ENCODE measurements at regions not wholly inside any gene's neighbourhood (a gene's known extent, or its start where the extent isn't known, plus 50 kb on each side); places are given as distances from the start of the nearest gene placed in this dataset.
"Not testable (repeated sequence)": the region's sequence is repeated elsewhere in the genome, so short reads cannot be mapped to it uniquely, and the experiment has no call there.

GRCh38 chr4:148854203-148854602 is 412.0 kb upstream of the NR3C2 start:
- Mint-ChIP-seq H3K9me3 (peaks cover 12% of the 10 kb centered on the region), H3K4me1 (ENCODE audit: low read depth) (no peaks in the 10 kb centered on the region), H3K27ac (no peak overlapping the region), H3K36me3 (no peaks in the 10 kb centered on the region), H3K4me3 (no peak overlapping the region), H3K27me3 (no peaks in the 10 kb centered on the region)
- ChIA-PET POLR2A (no interaction called here), CTCF (no interaction called here)
- intact Hi-C loops (cut with micrococcal nuclease) = no loop called here
- DNase-seq = no peak

- Mint-ChIP-seq H3K9me3 (peaks cover 12% of the 10 kb centered on the region), H3K27ac (no peak overlapping the region), H3K27me3 (no peaks in the 10 kb centered on the region), H3K36me3 (no peaks in the 10 kb centered on the region), H3K4me1 (ENCODE audit: low read depth) (no peaks in the 10 kb centered on the region), H3K4me3 (no peak overlapping the region)
- no peak for DNase-seq
- CTCF ChIA-PET = no interaction called here
- intact Hi-C loops (cut with micrococcal nuclease) = no loop called here
- POLR2A ChIA-PET = no interaction called here
These were observed 410.0 kb upstream of the NR3C2 start for GRCh38 chr4:148852092-148852699.

- POLR2A ChIA-PET = no interaction called here
- no peaks in the 10 kb centered on the region for H3K27me3 Mint-ChIP-seq
These were observed 408.2 kb upstream of the NR3C2 start for GRCh38 chr4:148850257-148850995.

GRCh38 chr4:148849581-148849980 is 407.4 kb upstream of the NR3C2 start:
- DNase-seq = no peak
- ChIA-PET POLR2A (no interaction called here), CTCF (interaction anchor here (0.5 to 0.6 kb wide), 2 partner anchors 225 to 279 kb away, joined by 3 read pairs; no protein-coding TSS in a partner anchor)
- Mint-ChIP-seq H3K4me3 (no peak overlapping the region), H3K4me1 (ENCODE audit: low read depth) (no peaks in the 10 kb centered on the region), H3K27ac (no peak overlapping the region), H3K9me3 (peaks cover 8% of the 10 kb centered on the region), H3K27me3 (no peaks in the 10 kb centered on the region), H3K36me3 (no peaks in the 10 kb centered on the region)
- intact Hi-C loops (cut with micrococcal nuclease) = no loop called here

More at GRCh38 chr4:148850257-148850995, 408.2 kb upstream of the NR3C2 start:
- DNase-seq = no peak
- Mint-ChIP-seq H3K9me3 (peaks cover 10% of the 10 kb centered on the region), H3K27ac (no peak overlapping the region), H3K4me1 (ENCODE audit: low read depth) (no peaks in the 10 kb centered on the region), H3K36me3 (no peaks in the 10 kb centered on the region), H3K4me3 (no peak overlapping the region)
- CTCF ChIA-PET = interaction anchor here (0.5 to 0.6 kb wide), 2 partner anchors 224 to 280 kb away, joined by 3 read pairs; no protein-coding TSS in a partner anchor
- intact Hi-C loops (cut with micrococcal nuclease) = no loop called here

GRCh38 chr4:148847544-148848255 is 405.5 kb upstream of the NR3C2 start:
- Mint-ChIP-seq H3K4me3 (no peak overlapping the region), H3K9me3 (no peaks in the 10 kb centered on the region), H3K36me3 (no peaks in the 10 kb centered on the region), H3K27me3 (peaks cover 5% of the 10 kb centered on the region), H3K4me1 (ENCODE audit: low read depth) (no peaks in the 10 kb centered on the region), H3K27ac (no peak overlapping the region)
- CTCF ChIA-PET = no interaction called here
- no peak for DNase-seq
- POLR2A ChIA-PET = no interaction called here
- intact Hi-C loops (cut with micrococcal nuclease) = no loop called here

GRCh38 chr4:148845609-148846008 is 403.4 kb upstream of the NR3C2 start:
- no peak for DNase-seq
- peaks cover 6% of the 10 kb centered on the region for H3K27me3 Mint-ChIP-seq
- no peaks in the 10 kb centered on the region for H3K4me1 Mint-ChIP-seq (ENCODE audit: low read depth)
- H3K36me3 Mint-ChIP-seq = no peaks in the 10 kb centered on the region
- POLR2A ChIA-PET = no interaction called here
- CTCF ChIA-PET = no interaction called here
- no peaks in the 10 kb centered on the region for H3K9me3 Mint-ChIP-seq
- H3K27ac Mint-ChIP-seq = no peak overlapping the region
- H3K4me3 Mint-ChIP-seq = no peak overlapping the region
- intact Hi-C loops (cut with micrococcal nuclease) = no loop called here

GRCh38 chr4:148843625-148844024 is 401.4 kb upstream of the NR3C2 start:
- Mint-ChIP-seq H3K36me3 (no peaks in the 10 kb centered on the region), H3K27me3 (peaks cover 6% of the 10 kb centered on the region), H3K9me3 (no peaks in the 10 kb centered on the region), H3K27ac (no peak overlapping the region), H3K4me1 (ENCODE audit: low read depth) (no peaks in the 10 kb centered on the region), H3K4me3 (no peak overlapping the region)
- DNase-seq = no peak
- ChIA-PET CTCF (no interaction called here), POLR2A (no interaction called here)
- intact Hi-C loops (cut with micrococcal nuclease) = no loop called here

GRCh38 chr4:148842843-148843242 is 400.6 kb upstream of the NR3C2 start:
- Mint-ChIP-seq H3K4me1 (ENCODE audit: low read depth) (no peaks in the 10 kb centered on the region), H3K27me3 (peaks cover 6% of the 10 kb centered on the region), H3K9me3 (no peaks in the 10 kb centered on the region), H3K36me3 (no peaks in the 10 kb centered on the region), H3K27ac (no peak overlapping the region), H3K4me3 (no peak overlapping the region)
- no peak for DNase-seq
- intact Hi-C loops (cut with micrococcal nuclease) = no loop called here
- CTCF ChIA-PET = no interaction called here
- POLR2A ChIA-PET = no interaction called here

- CTCF ChIA-PET; H3K9me3 Mint-ChIP-seq; H3K4me1 Mint-ChIP-seq (ENCODE audit: low read depth); H3K4me3 Mint-ChIP-seq; H3K36me3 Mint-ChIP-seq; DNase-seq; intact Hi-C loops (cut with micrococcal nuclease); H3K27ac Mint-ChIP-seq; H3K27me3 Mint-ChIP-seq; POLR2A ChIA-PET: not testable (repeated sequence)
These were observed 395.4 kb upstream of the NR3C2 start for GRCh38 chr4:148837571-148837970.

- no peaks in the 10 kb centered on the region for H3K27me3 Mint-ChIP-seq
- no peak overlapping the region for H3K4me3 Mint-ChIP-seq
- intact Hi-C loops (cut with micrococcal nuclease) = no loop called here
- H3K36me3 Mint-ChIP-seq = no peaks in the 10 kb centered on the region
- POLR2A ChIA-PET = no interaction called here
- no peaks in the 10 kb centered on the region for H3K4me1 Mint-ChIP-seq (ENCODE audit: low read depth)
- no peak overlapping the region for H3K27ac Mint-ChIP-seq
- no peak for DNase-seq
- H3K9me3 Mint-ChIP-seq = no peaks in the 10 kb centered on the region
- CTCF ChIA-PET = no interaction called here
These were observed 392.8 kb upstream of the NR3C2 start for GRCh38 chr4:148834804-148835631.

GRCh38 chr4:148831945-148832344 is 389.7 kb upstream of the NR3C2 start:
- H3K36me3 Mint-ChIP-seq = no peaks in the 10 kb centered on the region
- DNase-seq = no peak
- H3K27me3 Mint-ChIP-seq = no peaks in the 10 kb centered on the region
- H3K9me3 Mint-ChIP-seq = no peaks in the 10 kb centered on the region
- intact Hi-C loops (cut with micrococcal nuclease) = no loop called here
- no peak overlapping the region for H3K4me3 Mint-ChIP-seq
- POLR2A ChIA-PET = no interaction called here
- CTCF ChIA-PET = no interaction called here
- no peak overlapping the region for H3K27ac Mint-ChIP-seq
- no peaks in the 10 kb centered on the region for H3K4me1 Mint-ChIP-seq (ENCODE audit: low read depth)

- no peaks in the 10 kb centered on the region for H3K36me3 Mint-ChIP-seq
- DNase-seq = no peak
- no peaks in the 10 kb centered on the region for H3K9me3 Mint-ChIP-seq
- H3K4me1 Mint-ChIP-seq (ENCODE audit: low read depth) = no peaks in the 10 kb centered on the region
- intact Hi-C loops (cut with micrococcal nuclease) = no loop called here
- no peak overlapping the region for H3K27ac Mint-ChIP-seq
- H3K4me3 Mint-ChIP-seq = no peak overlapping the region
- ChIA-PET POLR2A (no interaction called here), CTCF (no interaction called here)
- H3K27me3 Mint-ChIP-seq = no peaks in the 10 kb centered on the region
These were observed 386.1 kb upstream of the NR3C2 start for GRCh38 chr4:148828291-148828690.

Data from activated CD4-positive, alpha-beta memory T cell treated with anti-CD3 and anti-CD28 coated beads for 36 hours (primary cell).